Gastroesophageal sphincter (tissue), 3 donors: ENCODE measurements at regions not wholly inside any gene's neighbourhood (a gene's known extent, or its start where the extent isn't known, plus 50 kb on each side); places are given as distances from the start of the nearest gene placed in this dataset.

Experiments used
- CTCF ChIP-seq, 4 experiments: fragments of 200-600 bp in 2 of 4; fragments of 450-650 bp in 2 of 4; sonication (generic) in 1 of 4; IDR thresholded peaks; one replicate each; pipeline ENCODE4 v1.5.1; 2017 to 2019; ENCODE audit warnings: antibody characterized with exemption in 4 of 4, mild to moderate bottlenecking in 2 of 4, moderate library complexity in 2 of 4
- POLR2A ChIP-seq, 2 donors: fragments of 450-650 bp; IDR thresholded peaks; one replicate each; pipeline ENCODE4 v1.6.1; 2017; ENCODE audit warnings: antibody characterized with exemption in 2 of 2, mild to moderate bottlenecking in 2 of 2, moderate library complexity in 1 of 2

GRCh38 chr2:235366807-235367206, 127.0 kb upstream of the AGAP1 start:
- TF ChIP-seq CTCF (IDR thresholded peaks at IDR 0.05): no peak
- TF ChIP-seq POLR2A (IDR thresholded peaks at IDR 0.05): no peak
